Peyer's patch (tissue), 4 donors: ENCODE measurements at regions not wholly inside any gene's neighbourhood (a gene's known extent, or its start where the extent isn't known, plus 50 kb on each side); places are given as distances from the start of the nearest gene placed in this dataset.

Experiments used
- POLR2A ChIP-seq, 2 donors: fragments of 450-650 bp; IDR thresholded peaks; one replicate each; pipeline ENCODE4 v1.5.1; 2017; ENCODE audit warnings: antibody characterized with exemption in 2 of 2, mild to moderate bottlenecking in 2 of 2, moderate library complexity in 2 of 2
- TF ChIP-seq, protein P1 (sequence below), 6 experiments: fragments of 450-650 bp in 4 of 6; fragments of 200-600 bp in 2 of 6; sonication (generic) in 1 of 6; IDR thresholded peaks; one replicate each; pipeline ENCODE4 v1.5.1; 2017 to 2019; ENCODE audit warnings: antibody characterized with exemption in 6 of 6, mild to moderate bottlenecking in 3 of 6, moderate library complexity in 1 of 6

DNA sequence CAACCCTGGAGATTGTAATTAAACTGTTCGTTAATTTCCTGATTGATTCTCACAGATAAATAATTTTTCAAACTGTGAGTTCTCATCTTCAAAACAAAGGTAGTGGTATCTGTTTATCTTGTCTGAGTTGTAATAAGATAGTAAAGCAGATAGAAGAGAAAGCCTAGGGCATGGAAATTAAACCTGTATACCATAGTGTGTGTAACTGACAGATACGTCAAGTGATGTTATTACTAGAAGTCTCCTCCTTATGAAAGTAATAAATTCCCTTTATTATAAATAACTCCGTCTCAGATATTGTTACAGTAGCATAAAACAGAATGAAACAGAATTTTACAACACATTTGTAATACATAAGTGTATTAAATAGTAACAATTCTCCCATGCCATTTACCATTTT, 1065.1 kb downstream of the SLITRK1 start:
- TF ChIP-seq, protein P1, sequence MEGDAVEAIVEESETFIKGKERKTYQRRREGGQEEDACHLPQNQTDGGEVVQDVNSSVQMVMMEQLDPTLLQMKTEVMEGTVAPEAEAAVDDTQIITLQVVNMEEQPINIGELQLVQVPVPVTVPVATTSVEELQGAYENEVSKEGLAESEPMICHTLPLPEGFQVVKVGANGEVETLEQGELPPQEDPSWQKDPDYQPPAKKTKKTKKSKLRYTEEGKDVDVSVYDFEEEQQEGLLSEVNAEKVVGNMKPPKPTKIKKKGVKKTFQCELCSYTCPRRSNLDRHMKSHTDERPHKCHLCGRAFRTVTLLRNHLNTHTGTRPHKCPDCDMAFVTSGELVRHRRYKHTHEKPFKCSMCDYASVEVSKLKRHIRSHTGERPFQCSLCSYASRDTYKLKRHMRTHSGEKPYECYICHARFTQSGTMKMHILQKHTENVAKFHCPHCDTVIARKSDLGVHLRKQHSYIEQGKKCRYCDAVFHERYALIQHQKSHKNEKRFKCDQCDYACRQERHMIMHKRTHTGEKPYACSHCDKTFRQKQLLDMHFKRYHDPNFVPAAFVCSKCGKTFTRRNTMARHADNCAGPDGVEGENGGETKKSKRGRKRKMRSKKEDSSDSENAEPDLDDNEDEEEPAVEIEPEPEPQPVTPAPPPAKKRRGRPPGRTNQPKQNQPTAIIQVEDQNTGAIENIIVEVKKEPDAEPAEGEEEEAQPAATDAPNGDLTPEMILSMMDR (IDR thresholded peaks at IDR 0.05): no peak
- TF ChIP-seq POLR2A (IDR thresholded peaks at IDR 0.05): no peak
